Fibroblast of pulmonary artery (primary cell): ENCODE measurements at regions not wholly inside any gene's neighbourhood (a gene's known extent, or its start where the extent isn't known, plus 50 kb on each side); places are given as distances from the start of the nearest gene placed in this dataset.

Experiments
- DNase-seq: peaks from one replicate; pipeline ENCODE4 v3.0.0-alpha.2; 2010; ENCODE audit warnings: low read depth
- H3K4me3 ChIP-seq: replicated peaks from 2 replicates; pipeline ENCODE4 v1.5.1; 2011; ENCODE audit warnings: low read depth, mild to moderate bottlenecking, control low read depth, low read length, moderate library complexity
- TF ChIP-seq, protein P1 (sequence below): IDR thresholded peaks from 2 replicates; pipeline ENCODE4 v1.5.1; 2011; ENCODE audit warnings: mild to moderate bottlenecking, control low read depth, low read length, inconsistent platforms; ENCODE audit errors: missing control alignments

GRCh38 chr1:59046134-59046533 is 250.8 kb upstream of the FGGY start:
- TF ChIP-seq, protein P1, sequence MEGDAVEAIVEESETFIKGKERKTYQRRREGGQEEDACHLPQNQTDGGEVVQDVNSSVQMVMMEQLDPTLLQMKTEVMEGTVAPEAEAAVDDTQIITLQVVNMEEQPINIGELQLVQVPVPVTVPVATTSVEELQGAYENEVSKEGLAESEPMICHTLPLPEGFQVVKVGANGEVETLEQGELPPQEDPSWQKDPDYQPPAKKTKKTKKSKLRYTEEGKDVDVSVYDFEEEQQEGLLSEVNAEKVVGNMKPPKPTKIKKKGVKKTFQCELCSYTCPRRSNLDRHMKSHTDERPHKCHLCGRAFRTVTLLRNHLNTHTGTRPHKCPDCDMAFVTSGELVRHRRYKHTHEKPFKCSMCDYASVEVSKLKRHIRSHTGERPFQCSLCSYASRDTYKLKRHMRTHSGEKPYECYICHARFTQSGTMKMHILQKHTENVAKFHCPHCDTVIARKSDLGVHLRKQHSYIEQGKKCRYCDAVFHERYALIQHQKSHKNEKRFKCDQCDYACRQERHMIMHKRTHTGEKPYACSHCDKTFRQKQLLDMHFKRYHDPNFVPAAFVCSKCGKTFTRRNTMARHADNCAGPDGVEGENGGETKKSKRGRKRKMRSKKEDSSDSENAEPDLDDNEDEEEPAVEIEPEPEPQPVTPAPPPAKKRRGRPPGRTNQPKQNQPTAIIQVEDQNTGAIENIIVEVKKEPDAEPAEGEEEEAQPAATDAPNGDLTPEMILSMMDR: no peak
- DNase-seq: no peak

GRCh38 chr1:59046730-59047157 is 250.2 kb upstream of the FGGY start:
- DNase-seq: no peak
- H3K4me3 ChIP-seq: no peak overlapping the region
- TF ChIP-seq, protein P1: peak; percentile 18

More at GRCh38 chr1:59046134-59046533, 250.8 kb upstream of the FGGY start:
- no peak overlapping the region for H3K4me3 ChIP-seq

- no peak for DNase-seq
- H3K4me3 ChIP-seq: no peak overlapping the region
- TF ChIP-seq, protein P1: no peak
Measured at GRCh38 chr1:59051007-59051406, 245.9 kb upstream of the FGGY start.

- no peak overlapping the region for H3K4me3 ChIP-seq
- TF ChIP-seq, protein P1: no peak
- DNase-seq: no peak
Measured at GRCh38 chr1:59052166-59052590, 244.7 kb upstream of the FGGY start.

DNA sequence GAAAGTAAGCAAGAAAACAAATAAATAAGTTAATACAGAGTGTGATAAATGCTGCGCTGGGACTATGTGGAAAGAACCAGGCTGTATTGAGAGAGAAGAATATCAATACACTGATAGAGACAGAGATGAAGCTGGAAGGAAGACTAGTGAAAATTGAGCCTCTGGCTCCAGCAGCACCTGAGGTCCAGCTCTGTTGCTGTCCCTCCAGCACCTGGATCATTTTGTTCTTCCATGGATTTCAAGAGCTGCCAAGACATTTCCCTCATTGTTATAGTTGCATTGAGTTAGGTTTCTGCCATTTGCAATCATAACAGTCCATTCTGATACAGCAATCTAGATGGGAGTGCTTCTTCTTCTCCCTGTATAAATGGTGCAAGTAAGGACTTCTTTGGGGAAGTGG is 242.7 kb upstream of the FGGY start:
- no peak for DNase-seq
- TF ChIP-seq, protein P1: no peak
- H3K4me3 ChIP-seq: no peak overlapping the region

DNA sequence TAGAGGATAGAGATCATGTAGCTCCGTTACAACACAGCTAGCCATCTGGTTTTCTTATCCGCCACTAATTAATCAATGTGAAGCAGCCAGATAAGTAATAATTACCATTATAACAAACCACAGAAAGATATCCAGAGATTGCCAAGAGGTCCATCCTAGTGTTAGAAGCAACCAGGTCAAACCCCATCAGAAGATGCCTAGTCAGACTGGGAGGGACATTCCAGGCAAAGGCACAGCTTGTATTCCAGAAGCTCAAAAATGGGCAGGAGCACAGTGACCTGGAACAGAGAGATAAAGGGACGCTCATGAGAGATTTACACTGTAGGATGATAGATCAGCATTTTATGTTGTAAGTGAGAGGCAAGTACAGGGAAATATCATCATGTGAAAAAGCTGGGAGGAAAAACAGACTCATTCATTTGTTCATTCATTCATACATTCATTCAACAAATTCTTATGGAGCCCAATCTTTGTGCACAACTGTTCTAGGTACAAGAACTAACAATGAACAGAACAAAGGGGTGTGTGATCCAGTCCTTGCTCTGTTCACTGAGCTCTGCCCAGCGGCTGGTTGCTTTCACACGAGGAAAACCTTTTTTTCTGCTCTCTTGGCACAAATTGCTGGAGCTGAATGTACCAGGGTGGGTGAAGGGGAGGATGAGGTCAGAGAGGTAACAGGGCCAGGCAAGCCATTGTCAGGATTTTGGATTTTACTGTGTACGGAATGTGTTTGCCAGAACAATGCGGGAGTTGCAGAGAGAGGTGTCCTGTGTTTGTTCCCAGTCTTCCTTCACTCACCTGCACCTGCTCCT is 240.8 kb upstream of the FGGY start:
- TF ChIP-seq, protein P1: no peak
- no peak overlapping the region for H3K4me3 ChIP-seq
- no peak for DNase-seq
